Spleen (tissue), 7 donors: ENCODE measurements at regions not wholly inside any gene's neighbourhood (a gene's known extent, or its start where the extent isn't known, plus 50 kb on each side); places are given as distances from the start of the nearest gene placed in this dataset.

Source experiments
- CTCF ChIP-seq, 11 experiments: fragments of 200-600 bp in 7 of 11; fragments of 450-650 bp in 4 of 11; sonication (generic) in 4 of 11; IDR thresholded peaks in 8 of 11; conservative IDR thresholded peaks in 3 of 11; 1 replicate in 7 of 11; 2 replicates in 4 of 11; pipeline versions ENCODE4 v1.4.0 to v1.8.0; 2016 to 2021; ENCODE audit warnings: antibody characterized with exemption in 11 of 11, inconsistent platforms in 4 of 11, mild to moderate bottlenecking in 1 of 11
- POLR2A ChIP-seq, 3 donors: fragments of 450-650 bp; IDR thresholded peaks; one replicate each; pipeline ENCODE4 v1.5.1; 2017; ENCODE audit warnings: antibody characterized with exemption in 3 of 3, mild to moderate bottlenecking in 1 of 3
- donor health status: DM: no; HTN: no; CAD: no; lungs with moderate emphysema.
- donor health status: DM: no; HTN: no; CAD: no.
- donor health status: DM: no; HTN: no; CAD: no.

- TF ChIP-seq CTCF (IDR thresholded peaks at IDR 0.05 in 8 of 11, conservative IDR thresholded peaks at IDR 0.05 in 3 of 11) (no peak), POLR2A (IDR thresholded peaks at IDR 0.05) (no peak)
Measured at GRCh38 chr7:18429547-18429946, 66.0 kb upstream of the HDAC9 start.
